Activated CD4-positive, alpha-beta T cell treated with anti-CD3 and anti-CD28 coated beads, Interleukin-2, amount 50 U/mL, for 4 hours (primary cell): ENCODE measurements at regions not wholly inside any gene's neighbourhood (a gene's known extent, or its start where the extent isn't known, plus 50 kb on each side); places are given as distances from the start of the nearest gene placed in this dataset.

Source experiments
- DNase-seq, 2 experiments: peaks; one replicate each; pipeline ENCODE4 v3.0.0-alpha.2; 2020

DNA sequence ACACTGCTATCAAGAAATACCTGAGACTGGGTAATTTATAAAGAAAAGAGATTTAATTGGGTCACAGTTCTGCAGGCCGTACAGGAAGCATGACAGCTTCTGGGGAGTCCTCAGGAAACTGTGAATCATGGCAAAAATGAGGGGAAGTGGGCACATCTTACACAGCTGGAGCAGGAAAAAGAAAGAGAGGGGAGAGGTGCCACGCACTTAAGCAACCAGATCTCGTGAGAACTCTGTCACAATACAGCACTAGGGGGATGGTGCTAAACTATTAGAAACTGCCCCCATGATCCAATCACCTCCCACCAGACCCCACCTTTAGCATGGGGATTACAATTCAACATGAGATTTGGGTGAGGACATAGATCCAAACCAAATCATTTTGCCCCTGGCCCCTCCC lies 105.5 kb upstream of the CPLX2 start:
- no peak for DNase-seq

DNA sequence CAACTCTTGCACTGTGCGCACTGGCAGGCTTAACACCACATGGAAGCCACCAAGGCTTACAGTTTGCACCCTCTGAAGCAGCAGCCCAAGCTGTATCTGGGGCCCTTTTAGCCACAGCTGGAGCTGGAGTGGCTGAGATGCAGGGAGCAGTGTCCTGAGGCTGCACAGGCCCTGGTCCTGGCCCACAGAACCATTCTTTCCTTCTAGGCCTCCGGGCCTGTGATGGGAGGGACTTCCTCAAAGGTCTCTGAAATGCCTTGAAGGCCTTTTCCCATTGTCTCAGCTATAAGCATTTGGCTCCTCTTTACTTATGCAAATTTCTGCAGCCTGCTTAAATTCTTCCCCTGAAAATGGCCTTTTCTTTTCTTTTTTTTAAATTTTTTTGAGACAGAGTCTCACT lies 104.4 kb upstream of the CPLX2 start:
- DNase-seq: no peak

DNA sequence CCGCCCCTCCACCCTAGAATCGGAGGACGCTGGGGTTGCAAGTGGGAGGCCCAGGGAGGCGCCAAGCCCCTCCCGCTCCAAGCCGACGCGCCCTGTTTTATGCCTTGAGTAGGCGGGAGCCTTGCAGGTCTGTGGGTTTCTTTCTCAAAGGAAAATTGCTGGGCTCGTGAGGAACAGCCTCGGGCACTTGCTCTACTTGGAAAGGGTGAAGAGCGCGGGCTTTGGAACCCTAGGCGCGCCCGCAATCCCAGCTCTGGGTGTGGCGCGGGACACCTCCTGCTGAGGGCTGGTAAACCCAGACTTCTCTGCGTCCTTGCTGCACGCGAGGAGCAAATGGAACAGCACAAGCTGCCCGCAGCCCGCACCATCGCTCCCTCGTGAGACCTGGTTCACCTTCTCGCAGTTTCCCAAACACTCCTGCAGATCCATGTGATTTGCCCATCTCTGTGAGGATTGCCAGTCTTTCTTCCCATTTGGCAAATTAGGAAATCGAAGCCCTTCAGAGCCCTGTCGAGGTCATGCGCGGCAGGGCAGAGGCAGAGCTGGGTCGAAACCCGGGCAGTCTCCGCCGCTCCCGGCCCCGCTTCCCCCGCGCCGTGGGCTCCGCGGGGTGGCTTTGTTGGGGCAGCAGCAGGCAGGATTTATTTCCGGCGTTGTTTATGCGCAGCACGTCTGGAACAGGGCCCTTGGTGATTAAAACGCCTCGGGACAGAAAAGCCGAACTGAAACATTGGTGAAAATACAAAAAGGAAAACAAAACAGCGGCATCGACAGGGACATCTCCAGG lies 98.4 kb upstream of the CPLX2 start:
- no peak for DNase-seq

- DNase-seq: no peak
Measured at GRCh38 chr5:175773534-175774070, 97.8 kb upstream of the CPLX2 start.

GRCh38 chr5:175775416-175775815 lies 96.0 kb upstream of the CPLX2 start:
- no peak for DNase-seq

- DNase-seq: no peak
Measured at GRCh38 chr5:175778951-175779503, 92.4 kb upstream of the CPLX2 start.

DNA sequence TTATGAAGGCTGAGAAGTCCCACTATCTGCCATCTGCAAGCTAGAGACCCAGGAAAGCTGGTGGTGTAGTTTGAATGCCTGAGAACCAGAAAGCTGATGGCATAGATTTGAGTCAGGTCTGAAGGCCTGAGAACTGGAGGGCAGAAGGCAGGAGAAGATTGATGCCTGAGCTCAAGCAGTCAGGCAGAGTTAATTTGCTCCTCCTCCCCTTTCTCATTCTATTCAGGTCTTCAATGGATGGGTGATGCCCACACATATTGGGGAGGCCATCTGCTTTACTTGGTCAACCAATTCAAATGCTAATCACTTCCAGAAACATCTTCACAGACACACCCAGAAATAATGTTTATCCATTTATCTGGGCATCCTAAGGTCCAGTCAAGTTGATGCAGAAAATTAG lies 87.6 kb upstream of the CPLX2 start:
- no peak for DNase-seq

GRCh38 chr5:175784230-175784629 lies 87.1 kb upstream of the CPLX2 start:
- DNase-seq: no peak

DNA sequence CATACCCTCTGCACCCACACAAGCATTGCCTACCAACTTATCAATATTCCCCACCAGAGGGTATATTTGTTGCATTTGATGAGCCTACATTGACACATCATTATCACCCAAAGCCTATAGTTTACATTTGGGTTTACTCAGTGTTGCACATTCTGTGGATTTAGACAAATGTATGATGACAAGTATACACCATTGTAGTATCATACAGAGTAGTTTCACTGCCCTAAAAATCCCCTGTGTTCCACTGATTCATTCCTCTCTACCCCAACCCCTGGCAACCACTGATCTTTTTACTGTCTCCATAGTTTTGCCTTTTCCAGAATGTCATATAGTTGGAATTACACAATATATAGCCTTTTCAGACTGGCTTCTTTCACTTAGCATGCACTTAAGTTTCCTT lies 85.7 kb upstream of the CPLX2 start:
- DNase-seq: no peak

DNA sequence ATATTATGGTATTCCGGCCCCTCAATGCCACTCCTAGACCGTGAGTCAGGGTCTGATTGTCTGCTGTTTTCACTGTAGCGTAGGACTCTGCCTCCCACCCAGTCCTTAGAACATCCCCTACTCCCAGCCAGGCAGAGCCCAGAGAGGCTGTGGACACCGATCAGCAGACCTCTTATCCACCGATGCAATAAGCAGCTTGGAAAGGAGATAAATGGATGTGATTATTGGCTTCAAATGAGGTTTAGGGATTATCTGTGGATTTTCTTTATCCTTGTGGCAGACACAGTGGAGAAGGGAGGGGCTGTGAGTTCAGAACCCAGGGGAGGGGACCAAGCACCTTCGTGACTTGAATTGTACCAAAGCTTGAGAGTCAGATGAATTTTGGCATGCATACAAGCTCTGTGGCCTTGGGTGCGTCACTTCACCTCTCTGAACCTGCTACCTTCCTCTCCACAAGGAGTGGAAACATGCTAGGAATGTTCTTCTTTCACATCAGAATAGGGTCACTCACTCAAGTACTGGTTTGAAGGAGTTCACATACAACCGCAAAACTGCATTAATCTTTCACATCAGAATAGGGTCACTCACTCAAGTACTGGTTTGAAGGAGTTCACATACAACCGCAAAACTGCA lies 83.1 kb upstream of the CPLX2 start:
- DNase-seq: no peak

- no peak for DNase-seq
Measured at GRCh38 chr5:175789670-175790069, 81.7 kb upstream of the CPLX2 start.

DNA sequence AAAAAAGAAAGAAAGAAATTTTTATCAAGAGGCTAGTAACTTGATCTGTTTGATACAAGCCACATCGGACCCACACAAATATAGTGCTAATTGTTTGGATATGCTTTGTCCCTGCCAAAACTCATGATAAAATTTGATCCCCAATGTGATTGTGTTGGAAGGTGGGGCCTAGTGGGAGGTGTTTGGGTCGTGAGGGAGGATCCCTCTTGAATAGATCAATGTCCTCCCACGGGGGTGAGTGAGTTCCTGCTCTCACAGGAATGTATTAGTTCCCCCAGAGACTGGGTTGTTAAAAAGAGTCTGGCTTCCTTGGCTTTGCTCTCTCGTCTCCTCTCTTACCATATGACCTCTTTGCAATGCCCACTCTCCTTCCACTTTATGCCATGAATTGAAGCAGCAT lies 80.6 kb upstream of the CPLX2 start:
- DNase-seq: no peak

GRCh38 chr5:175795959-175796358 lies 75.4 kb upstream of the CPLX2 start:
- no peak for DNase-seq

GRCh38 chr5:175796536-175797499 lies 74.6 kb upstream of the CPLX2 start:
- peak; percentile 62 to 65 for DNase-seq

DNA sequence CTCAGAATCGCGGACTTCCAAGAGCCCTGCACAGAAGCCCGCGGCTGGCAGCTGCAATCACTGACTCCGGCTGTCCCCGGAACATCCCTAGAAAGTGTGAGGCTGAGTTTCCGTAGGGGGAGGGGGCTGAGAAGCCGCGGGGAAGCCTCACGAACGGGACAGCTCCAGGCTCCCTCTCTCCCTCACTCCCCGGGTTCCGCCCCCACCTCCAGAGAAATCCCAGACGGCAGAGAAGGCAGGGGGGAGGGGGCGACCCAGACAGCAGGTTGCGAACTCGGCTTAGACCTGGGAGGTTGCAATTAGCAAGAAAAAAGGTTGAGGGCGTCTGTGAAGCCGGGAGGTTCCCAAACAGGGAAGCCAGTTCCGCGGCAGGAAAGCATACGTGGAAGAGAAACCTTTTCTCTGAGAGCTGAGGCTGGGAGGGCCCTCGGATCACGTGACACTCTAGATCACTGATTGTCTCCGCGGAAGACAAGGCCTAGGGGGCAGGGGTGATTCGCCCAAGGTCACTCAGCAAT lies 73.8 kb upstream of the CPLX2 start:
- DNase-seq: no peak

DNA sequence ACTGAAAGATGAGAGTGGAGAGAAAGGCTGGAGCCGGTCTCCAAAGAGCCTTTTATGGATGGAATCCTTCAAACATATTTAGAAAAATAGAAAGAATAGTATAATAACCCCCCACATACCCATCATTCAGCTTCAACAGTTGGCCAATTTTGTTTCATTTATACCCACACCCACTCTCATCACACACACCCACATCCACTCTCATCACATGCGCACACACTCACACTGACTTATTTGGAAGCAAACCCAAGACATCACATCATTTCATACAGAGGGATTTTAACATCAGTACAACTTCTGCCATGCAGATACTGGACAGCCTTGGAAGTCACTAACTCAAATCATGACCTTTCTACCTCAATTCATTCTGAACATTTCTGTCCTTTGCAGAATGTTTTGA lies 72.8 kb upstream of the CPLX2 start:
- no peak for DNase-seq

DNA sequence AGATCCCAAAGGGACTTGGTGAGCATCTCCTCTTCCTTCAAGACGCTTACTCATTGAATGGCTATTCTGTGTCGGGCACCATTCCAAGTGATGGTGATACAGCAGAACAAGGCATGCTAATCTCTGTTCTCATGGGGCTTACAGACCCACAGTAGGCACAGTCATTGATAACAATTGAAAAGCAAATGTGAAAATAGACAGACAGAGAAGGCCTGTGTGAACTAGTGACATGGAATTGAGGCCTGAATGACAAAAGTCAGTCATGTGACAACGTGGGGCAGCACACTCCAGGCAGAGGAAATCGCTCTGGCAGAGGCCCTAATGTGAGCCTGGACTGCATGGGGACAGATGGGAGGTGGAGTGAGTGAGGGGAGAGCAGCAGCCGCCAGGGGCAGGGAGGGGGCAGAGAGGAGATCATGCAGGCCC lies 70.7 kb upstream of the CPLX2 start:
- no peak for DNase-seq

GRCh38 chr5:175802361-175802760 lies 69.0 kb upstream of the CPLX2 start:
- DNase-seq: no peak

DNA sequence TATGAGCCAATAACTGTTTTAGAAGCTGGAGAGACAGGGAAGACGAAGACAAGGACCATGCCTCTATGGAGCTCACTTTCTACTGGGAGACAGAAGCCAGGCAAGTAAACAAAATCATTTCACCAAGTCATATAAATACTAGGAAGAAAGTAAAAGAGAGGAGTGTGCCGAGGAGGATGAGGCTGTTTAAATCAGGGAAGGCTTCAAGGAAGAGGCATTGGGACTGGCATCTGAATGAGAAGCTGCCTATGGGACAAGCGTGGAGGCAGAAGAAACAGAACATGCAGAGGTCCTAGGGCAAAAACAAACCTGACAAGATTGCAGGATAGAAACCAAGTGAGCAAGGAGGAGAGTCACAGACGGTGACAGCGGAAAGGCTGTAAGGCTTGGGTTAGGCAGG lies 68.1 kb upstream of the CPLX2 start:
- DNase-seq: no peak

DNA sequence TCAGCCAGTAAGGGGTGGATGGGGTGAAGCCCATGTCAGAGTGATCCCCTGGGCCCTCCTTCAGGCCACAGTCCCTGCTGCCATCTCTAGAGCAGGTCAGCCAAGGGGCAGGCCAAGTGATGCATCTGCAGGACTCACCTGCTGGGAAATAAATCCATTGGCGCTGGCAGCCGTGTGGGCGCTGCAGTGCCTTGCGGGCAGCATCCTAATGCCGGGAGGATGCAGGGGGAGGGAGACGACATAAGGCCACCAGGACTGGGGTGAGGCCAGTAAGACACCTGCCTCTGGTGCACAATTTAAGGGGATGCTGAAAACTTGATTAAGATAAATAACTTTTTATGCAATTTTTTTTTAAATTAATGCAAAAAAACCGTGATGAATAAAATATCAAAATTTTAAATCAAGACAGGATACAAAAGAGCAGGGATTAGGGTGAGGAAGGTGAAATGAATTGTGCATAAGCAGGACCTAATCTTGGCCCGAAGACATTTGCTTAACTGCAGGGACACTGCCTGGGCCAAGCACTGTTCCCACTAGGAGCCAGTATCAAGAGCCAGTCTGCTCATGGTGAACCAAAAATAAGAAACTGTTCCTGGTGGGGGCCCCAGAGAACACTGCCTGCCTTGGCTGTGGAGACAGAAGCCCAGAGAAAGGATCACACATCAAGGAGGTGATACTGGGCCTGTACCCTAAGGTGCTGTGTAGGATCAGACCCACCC lies 67.5 kb upstream of the CPLX2 start:
- no peak for DNase-seq

DNA sequence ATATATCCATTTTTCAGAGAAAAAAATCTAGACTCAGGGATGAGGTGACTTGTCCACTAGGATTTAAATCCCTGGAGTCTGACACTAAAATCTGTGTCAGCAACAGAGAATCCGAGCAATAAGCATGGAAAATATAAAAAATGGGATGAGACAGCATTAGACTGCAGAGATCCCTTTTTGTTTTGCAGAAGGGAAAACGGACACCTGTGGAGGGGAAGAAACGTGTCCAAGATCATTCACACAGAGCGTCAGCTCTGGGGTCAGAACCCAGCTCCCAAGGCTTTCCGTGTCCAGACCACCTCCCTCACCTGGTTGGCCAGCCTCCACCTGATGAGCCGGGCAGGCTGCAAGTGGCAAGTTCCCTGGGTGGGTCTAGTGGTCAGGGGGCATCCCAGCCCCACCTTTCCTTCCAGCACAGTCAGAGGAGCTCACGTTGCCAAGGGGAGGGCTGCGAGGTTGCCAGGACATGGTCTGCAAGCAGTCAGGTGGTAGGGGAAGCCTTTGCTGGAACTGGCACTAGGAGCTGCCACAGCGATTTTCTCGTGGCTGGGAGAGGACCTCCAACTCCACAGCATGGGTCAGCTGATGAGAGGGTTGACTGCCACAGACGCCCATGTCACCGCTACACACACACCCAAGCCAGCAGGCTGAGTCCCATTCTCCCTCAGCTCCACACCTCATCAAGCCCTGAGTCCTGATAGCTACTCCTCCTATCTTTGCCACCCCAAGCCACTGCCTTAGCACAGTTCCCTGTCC lies 65.9 kb upstream of the CPLX2 start:
- DNase-seq: no peak
